ENCODE measurements at regions not wholly inside any gene's neighbourhood (a gene's known extent, or its start where the extent isn't known, plus 50 kb on each side); places are given as distances from the start of the nearest gene placed in this dataset.

DNA sequence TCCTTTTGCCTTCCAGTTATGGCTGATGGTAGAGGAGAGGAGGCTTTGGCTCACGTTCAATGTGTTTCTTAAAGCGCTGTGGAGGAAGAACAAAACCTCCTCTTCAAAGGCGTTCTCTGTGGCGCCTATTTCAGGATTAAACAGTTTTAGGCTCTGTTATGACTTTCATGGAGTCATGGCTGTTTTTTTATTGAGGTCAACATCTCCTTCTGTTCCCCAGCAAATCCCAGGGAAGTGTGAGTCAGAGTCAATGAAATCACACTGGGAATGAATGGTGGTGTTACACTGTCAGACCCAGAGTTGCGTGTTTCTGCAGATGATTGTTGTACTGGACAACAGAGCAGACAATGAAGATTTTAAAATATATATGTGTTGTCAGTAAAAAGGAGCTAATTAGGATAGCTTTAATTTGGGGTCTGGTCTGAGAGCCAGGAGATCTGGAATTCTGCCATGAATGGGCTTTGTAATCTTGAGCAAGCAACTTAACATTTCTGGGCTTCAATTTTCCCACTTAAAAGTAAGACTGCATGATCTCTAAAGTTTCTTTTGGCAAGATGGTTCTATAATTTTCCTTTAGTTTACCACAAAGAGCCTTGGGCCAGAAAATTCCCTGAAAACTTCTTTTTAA, 240.7 kb downstream of the CSNK1G3 start:
- TF ChIP-seq CBX2 (IDR thresholded peaks at IDR 0.05; ENCODE audit: low read depth, low read length): no peak
- TF ChIP-seq CBX2 (CRISPR knock-in tag; IDR thresholded peaks at IDR 0.05; ENCODE audit: low read depth): no peak
- TF ChIP-seq RBM22 (optimal IDR thresholded peaks at IDR 0.05; ENCODE audit: low read length): no peak
- no peak for TF ChIP-seq ZNF251 (CRISPR knock-in tag; IDR thresholded peaks at IDR 0.05)
